Endothelial cell (in vitro differentiated cells): ENCODE measurements at regions not wholly inside any gene's neighbourhood (a gene's known extent, or its start where the extent isn't known, plus 50 kb on each side); places are given as distances from the start of the nearest gene placed in this dataset.
A peak's percentile ranks its signal among the peaks of the same experiment; 100 is the strongest.

Experiments
- DNase-seq: peaks from one replicate; pipeline ENCODE4 v3.0.0; 2021; ENCODE audit warnings: low spot score
- H3K27ac Mint-ChIP-seq: one replicate; pipeline ENCODE4 v1.8.0; 2021; ENCODE audit warnings: mixed read lengths, inconsistent platforms; ENCODE audit not compliant: unreplicated experiment
- H3K27me3 Mint-ChIP-seq: one replicate; pipeline ENCODE4 v1.8.0; 2021; ENCODE audit warnings: mild to moderate bottlenecking, moderate library complexity, mixed read lengths, inconsistent platforms; ENCODE audit not compliant: unreplicated experiment
- H3K36me3 Mint-ChIP-seq: one replicate; pipeline ENCODE4 v1.8.0; 2021; ENCODE audit warnings: mild to moderate bottlenecking, low read depth, mixed read lengths, inconsistent platforms; ENCODE audit not compliant: unreplicated experiment
- H3K4me1 Mint-ChIP-seq: one replicate; pipeline ENCODE4 v1.8.0; 2021; ENCODE audit warnings: mild to moderate bottlenecking, mixed read lengths, inconsistent platforms; ENCODE audit not compliant: unreplicated experiment
- H3K4me3 Mint-ChIP-seq: one replicate; pipeline ENCODE4 v1.8.0; 2021; ENCODE audit warnings: mild to moderate bottlenecking, mixed read lengths, inconsistent platforms; ENCODE audit not compliant: unreplicated experiment
- H3K9me3 Mint-ChIP-seq: one replicate; pipeline ENCODE4 v1.8.0; 2021; ENCODE audit warnings: mixed read lengths, inconsistent platforms; ENCODE audit not compliant: unreplicated experiment
- TF ChIP-seq, protein P1 (sequence below): fragments of 200-600 bp; sonication (generic); IDR thresholded peaks from one replicate; pipeline ENCODE4 v1.5.0; 2021; ENCODE audit warnings: antibody characterized with exemption; ENCODE audit not compliant: unreplicated experiment

DNA sequence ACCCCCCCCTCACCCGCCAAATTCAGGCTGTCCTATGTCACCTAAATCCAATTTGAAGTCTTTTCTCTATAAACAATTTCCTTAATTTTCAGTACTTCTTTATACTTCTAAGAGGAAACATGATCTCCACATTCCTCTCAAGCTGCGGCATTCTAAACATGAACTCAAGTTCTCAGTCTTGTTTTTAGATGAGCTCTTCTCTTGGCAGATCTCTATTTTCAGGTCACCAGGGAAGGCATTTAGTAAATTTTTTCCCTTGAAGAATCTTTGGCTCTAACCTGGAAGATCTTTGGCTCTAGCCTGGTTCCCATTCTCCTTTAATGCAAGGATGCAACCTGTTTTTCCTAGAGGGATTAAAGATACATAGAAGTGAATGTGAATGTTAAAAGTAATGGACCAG, 193.4 kb downstream of the ATG4C start:
- no peaks in the 10 kb centered on the region for H3K4me1 Mint-ChIP-seq
- H3K4me3 Mint-ChIP-seq, result no peak overlapping the region
- H3K27ac Mint-ChIP-seq, result no peak overlapping the region
- TF ChIP-seq, protein P1, sequence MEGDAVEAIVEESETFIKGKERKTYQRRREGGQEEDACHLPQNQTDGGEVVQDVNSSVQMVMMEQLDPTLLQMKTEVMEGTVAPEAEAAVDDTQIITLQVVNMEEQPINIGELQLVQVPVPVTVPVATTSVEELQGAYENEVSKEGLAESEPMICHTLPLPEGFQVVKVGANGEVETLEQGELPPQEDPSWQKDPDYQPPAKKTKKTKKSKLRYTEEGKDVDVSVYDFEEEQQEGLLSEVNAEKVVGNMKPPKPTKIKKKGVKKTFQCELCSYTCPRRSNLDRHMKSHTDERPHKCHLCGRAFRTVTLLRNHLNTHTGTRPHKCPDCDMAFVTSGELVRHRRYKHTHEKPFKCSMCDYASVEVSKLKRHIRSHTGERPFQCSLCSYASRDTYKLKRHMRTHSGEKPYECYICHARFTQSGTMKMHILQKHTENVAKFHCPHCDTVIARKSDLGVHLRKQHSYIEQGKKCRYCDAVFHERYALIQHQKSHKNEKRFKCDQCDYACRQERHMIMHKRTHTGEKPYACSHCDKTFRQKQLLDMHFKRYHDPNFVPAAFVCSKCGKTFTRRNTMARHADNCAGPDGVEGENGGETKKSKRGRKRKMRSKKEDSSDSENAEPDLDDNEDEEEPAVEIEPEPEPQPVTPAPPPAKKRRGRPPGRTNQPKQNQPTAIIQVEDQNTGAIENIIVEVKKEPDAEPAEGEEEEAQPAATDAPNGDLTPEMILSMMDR, result no peak
- DNase-seq, result no peak
- H3K9me3 Mint-ChIP-seq, result no peaks in the 10 kb centered on the region
- H3K27me3 Mint-ChIP-seq, result no peaks in the 10 kb centered on the region
- H3K36me3 Mint-ChIP-seq, result no peaks in the 10 kb centered on the region

DNA sequence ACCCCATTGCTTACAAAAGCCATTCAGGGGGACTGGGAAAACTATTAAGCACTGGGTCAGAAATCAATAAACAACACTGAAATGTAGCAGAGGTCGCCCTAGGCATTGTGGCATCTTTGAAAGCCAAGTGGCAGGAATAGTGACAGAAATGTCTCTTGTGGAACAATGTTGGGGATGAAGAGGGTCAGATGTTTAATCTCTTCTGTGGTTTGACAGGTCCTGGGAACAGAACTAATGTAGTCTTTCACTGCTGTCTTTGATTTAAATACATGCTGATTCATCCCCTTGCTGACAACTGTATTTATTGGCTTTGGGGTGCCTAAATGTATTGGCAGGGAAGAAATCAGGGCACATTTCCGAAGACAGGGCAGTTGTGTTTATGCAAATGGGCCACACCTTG, 194.8 kb downstream of the ATG4C start:
- H3K4me1 Mint-ChIP-seq, result no peaks in the 10 kb centered on the region
- DNase-seq, result no peak
- H3K27ac Mint-ChIP-seq, result no peak overlapping the region
- H3K27me3 Mint-ChIP-seq, result no peaks in the 10 kb centered on the region
- H3K9me3 Mint-ChIP-seq, result no peaks in the 10 kb centered on the region
- no peak overlapping the region for H3K4me3 Mint-ChIP-seq
- TF ChIP-seq, protein P1, result no peak
- H3K36me3 Mint-ChIP-seq, result no peaks in the 10 kb centered on the region

DNA sequence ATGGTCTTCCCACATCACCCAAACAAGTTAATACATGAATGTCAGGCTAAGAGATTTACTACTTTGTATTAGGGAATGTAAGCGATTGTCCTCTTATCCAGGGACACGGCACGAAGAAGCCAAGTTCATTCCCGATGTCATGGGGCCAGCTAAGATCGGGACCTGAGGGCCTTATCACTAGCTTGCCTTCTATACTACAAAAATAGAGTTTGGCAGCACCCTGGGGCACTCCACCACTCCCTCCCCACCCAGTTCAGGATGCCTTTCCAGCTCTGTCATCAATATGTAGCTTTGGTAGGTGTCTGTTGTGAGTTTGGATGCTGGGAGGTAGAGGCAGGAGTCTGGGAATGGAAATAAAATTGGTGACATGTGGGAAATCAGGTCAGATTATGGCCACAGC, 197.5 kb downstream of the ATG4C start:
- TF ChIP-seq, protein P1, result no peak
- Mint-ChIP-seq H3K27me3 (no peaks in the 10 kb centered on the region), H3K36me3 (no peaks in the 10 kb centered on the region), H3K27ac (no peak overlapping the region), H3K9me3 (no peaks in the 10 kb centered on the region), H3K4me1 (no peaks in the 10 kb centered on the region), H3K4me3 (no peak overlapping the region)
- no peak for DNase-seq

DNA sequence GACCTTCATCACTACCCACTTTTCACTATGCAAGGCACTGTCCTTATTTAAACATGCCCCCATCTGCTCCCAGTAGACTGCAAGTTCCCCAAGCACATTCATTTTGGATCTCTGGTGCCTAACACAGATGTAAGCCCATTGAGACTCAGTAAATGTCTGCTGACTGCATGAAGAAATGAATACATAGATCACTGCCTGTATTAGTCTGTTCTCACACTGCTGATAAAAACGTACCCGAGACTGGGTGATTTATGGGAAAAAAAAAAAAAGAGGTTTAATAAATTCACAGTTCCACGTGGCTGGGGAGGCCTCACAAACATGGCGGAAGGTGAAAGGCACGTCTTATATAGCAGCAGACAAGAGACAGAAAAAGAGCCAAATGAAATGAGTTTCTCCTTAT, 204.9 kb downstream of the ATG4C start:
- no peaks in the 10 kb centered on the region for H3K4me1 Mint-ChIP-seq
- H3K27me3 Mint-ChIP-seq, result peaks cover 3% of the 10 kb centered on the region
- TF ChIP-seq, protein P1, result no peak

DNA sequence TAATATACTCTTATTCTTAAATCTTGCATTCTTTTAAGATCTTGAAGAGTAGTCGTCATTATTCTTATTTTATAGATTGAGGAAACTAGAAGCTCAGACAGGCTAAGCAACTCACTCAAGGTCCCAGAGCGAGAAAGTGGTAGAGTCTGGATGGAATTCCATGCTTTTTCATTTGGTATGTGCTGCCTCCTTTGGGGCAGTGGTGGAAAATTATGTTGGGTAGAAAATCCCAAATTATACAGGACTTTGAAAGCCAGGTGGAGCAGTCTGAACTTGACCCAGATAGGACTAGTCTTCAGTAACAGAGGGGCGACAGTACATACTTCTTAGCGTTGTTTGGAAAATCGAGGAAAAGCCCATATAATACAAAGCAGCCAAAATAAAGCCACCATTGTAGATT, 205.6 kb downstream of the ATG4C start:
- no peaks in the 10 kb centered on the region for H3K36me3 Mint-ChIP-seq
- H3K4me1 Mint-ChIP-seq, result no peaks in the 10 kb centered on the region
- H3K27me3 Mint-ChIP-seq, result peaks cover 3% of the 10 kb centered on the region
- no peak overlapping the region for H3K4me3 Mint-ChIP-seq
- DNase-seq, result peak; percentile 7
- no peaks in the 10 kb centered on the region for H3K9me3 Mint-ChIP-seq
- TF ChIP-seq, protein P1, result peak; percentile 11
- no peak overlapping the region for H3K27ac Mint-ChIP-seq

More for the DNA sequence above, 204.9 kb downstream of the ATG4C start:
- H3K27ac Mint-ChIP-seq, result no peak overlapping the region
- H3K9me3 Mint-ChIP-seq, result no peaks in the 10 kb centered on the region
- H3K36me3 Mint-ChIP-seq, result no peaks in the 10 kb centered on the region
- DNase-seq, result no peak
- no peak overlapping the region for H3K4me3 Mint-ChIP-seq
